Thymus (tissue), 11 donors: ENCODE measurements at regions not wholly inside any gene's neighbourhood (a gene's known extent, or its start where the extent isn't known, plus 50 kb on each side); places are given as distances from the start of the nearest gene placed in this dataset.
A peak's percentile ranks its signal among the peaks of the same experiment; 100 is the strongest.
"Not testable (repeated sequence)": the region's sequence is repeated elsewhere in the genome, so short reads cannot be mapped to it uniquely, and the experiment has no call there.

ENCODE experiments used
- DNase-seq, 9 donors: peaks; one replicate each; pipeline ENCODE4 v3.0.0-alpha.2; 2013; ENCODE audit warnings: low spot score in 9 of 9, low read depth in 6 of 9, missing footprints in 1 of 9
- H3K27ac ChIP-seq, 2 donors: one replicate each; pipeline ENCODE4 v1.5.1; 2013; ENCODE audit warnings: control low read depth in 1 of 2, low read depth in 1 of 2, low read length in 1 of 2, mild to moderate bottlenecking in 1 of 2, moderate library complexity in 1 of 2
- H3K27me3 ChIP-seq, 2 donors: one replicate each; pipeline ENCODE4 v1.5.1; 2013; ENCODE audit warnings: low read length in 1 of 2; ENCODE audit not compliant: control insufficient read depth in 2 of 2, insufficient read depth in 1 of 2
- H3K36me3 ChIP-seq, 2 donors: one replicate each; pipeline ENCODE4 v1.5.1; 2013; ENCODE audit warnings: low read length in 1 of 2, mild to moderate bottlenecking in 1 of 2, moderate library complexity in 1 of 2; ENCODE audit not compliant: control insufficient read depth in 2 of 2, insufficient read depth in 2 of 2
- H3K4me1 ChIP-seq, 2 donors: one replicate each; pipeline ENCODE4 v1.5.1; 2013; ENCODE audit warnings: low read length in 2 of 2; ENCODE audit not compliant: control insufficient read depth in 2 of 2, insufficient read depth in 2 of 2
- H3K4me3 ChIP-seq, 2 donors: one replicate each; pipeline ENCODE4 v1.5.1; 2013; ENCODE audit warnings: low read length in 2 of 2, control low read depth in 1 of 2, mild to moderate bottlenecking in 1 of 2
- H3K9me3 ChIP-seq, 2 donors: one replicate each; pipeline ENCODE4 v1.5.1; 2013; ENCODE audit warnings: low read length in 1 of 2, mild to moderate bottlenecking in 1 of 2; ENCODE audit not compliant: control insufficient read depth in 2 of 2, insufficient read depth in 1 of 2
- WGBS: extraction: QIAGEN DNeasy Blood & Tissue Kit; methylation state at CpG from one replicate; pipeline ENCODE4 v1.1.7; 2013; 5-methylcytosine and 5-hydroxymethylcytosine counted together
- donor health status: healthy.

- no peaks in the 10 kb centered on the region for H3K36me3 ChIP-seq
- H3K4me3 ChIP-seq, result no peak overlapping the region
- no peaks in the 10 kb centered on the region for H3K4me1 ChIP-seq
- 91% methylated on average over 8 of the region's 8 CpGs for WGBS
- H3K9me3 ChIP-seq, result no peaks in the 10 kb centered on the region
- no peak for DNase-seq
- H3K27ac ChIP-seq, result no peak overlapping the region
- H3K27me3 ChIP-seq, result no peaks in the 10 kb centered on the region
These were observed 99.8 kb upstream of the OR9G4 start for GRCh38 chr11:56848141-56848809.

GRCh38 chr11:56846631-56847576 is 98.4 kb upstream of the OR9G4 start:
- no peaks in the 10 kb centered on the region for H3K27me3 ChIP-seq
- no peaks in the 10 kb centered on the region for H3K4me1 ChIP-seq
- no peak overlapping the region for H3K4me3 ChIP-seq
- DNase-seq, result no peak
- H3K36me3 ChIP-seq, result no peaks in the 10 kb centered on the region
- no peak overlapping the region for H3K27ac ChIP-seq
- H3K9me3 ChIP-seq, result no peaks in the 10 kb centered on the region
- WGBS, result 64% methylated on average over 8 of the region's 8 CpGs

GRCh38 chr11:56845121-56845732 is 96.7 kb upstream of the OR9G4 start:
- H3K27me3 ChIP-seq, result no peaks in the 10 kb centered on the region
- no peaks in the 10 kb centered on the region for H3K4me1 ChIP-seq
- no peak for DNase-seq
- H3K27ac ChIP-seq, result no peak overlapping the region
- WGBS, result 92% methylated on average over 20 of the region's 20 CpGs
- no peak overlapping the region for H3K4me3 ChIP-seq
- no peaks in the 10 kb centered on the region for H3K36me3 ChIP-seq
- no peaks in the 10 kb centered on the region for H3K9me3 ChIP-seq

- Histone ChIP-seq H3K36me3 (no peaks in the 10 kb centered on the region), H3K27ac (no peak overlapping the region), H3K4me1 (no peaks in the 10 kb centered on the region), H3K9me3 (no peaks in the 10 kb centered on the region), H3K27me3 (no peaks in the 10 kb centered on the region), H3K4me3 (no peak overlapping the region)
- WGBS, result 86% methylated on average over 2 of the region's 2 CpGs
- DNase-seq, result no peak
These were observed 95.3 kb upstream of the OR9G4 start for GRCh38 chr11:56843816-56844215.

GRCh38 chr11:56842814-56843794 is 94.6 kb upstream of the OR9G4 start:
- DNase-seq, result no peak
- Histone ChIP-seq H3K27me3 (no peaks in the 10 kb centered on the region), H3K4me3 (no peak overlapping the region), H3K4me1 (no peaks in the 10 kb centered on the region), H3K36me3 (no peaks in the 10 kb centered on the region), H3K9me3 (no peaks in the 10 kb centered on the region), H3K27ac (no peak overlapping the region)
- WGBS, result 79% methylated on average over 5 of the region's 5 CpGs

GRCh38 chr11:56841210-56841810 is 92.8 kb upstream of the OR9G4 start:
- DNase-seq, result peak in 7 of 9 donors; percentile 2 to 36 (median 14)
- 24% methylated on average over 8 of the region's 8 CpGs for WGBS

GRCh38 chr11:56827357-56827756 is 78.9 kb upstream of the OR9G4 start:
- H3K27ac ChIP-seq, H3K4me3 ChIP-seq, H3K9me3 ChIP-seq, H3K36me3 ChIP-seq, H3K27me3 ChIP-seq, H3K4me1 ChIP-seq, DNase-seq: not testable (repeated sequence)
- 69% methylated on average over 5 of the region's 5 CpGs for WGBS

More at GRCh38 chr11:56841210-56841810, 92.8 kb upstream of the OR9G4 start:
- Histone ChIP-seq H3K4me3 (no peak overlapping the region), H3K27ac (no peak overlapping the region), H3K9me3 (no peaks in the 10 kb centered on the region), H3K4me1 (no peaks in the 10 kb centered on the region), H3K36me3 (no peaks in the 10 kb centered on the region), H3K27me3 (no peaks in the 10 kb centered on the region)

GRCh38 chr11:56819916-56820315 is 71.4 kb upstream of the OR9G4 start:
- WGBS, result 66% methylated on average over 2 of the region's 2 CpGs
- Histone ChIP-seq H3K4me3 (no peak overlapping the region), H3K9me3 (no peaks in the 10 kb centered on the region), H3K27ac (no peak overlapping the region), H3K27me3 (no peaks in the 10 kb centered on the region), H3K4me1 (no peaks in the 10 kb centered on the region), H3K36me3 (no peaks in the 10 kb centered on the region)
- no peak for DNase-seq
